ENCODE measurements at regions not wholly inside any gene's neighbourhood (a gene's known extent, or its start where the extent isn't known, plus 50 kb on each side); places are given as distances from the start of the nearest gene placed in this dataset.

DNA sequence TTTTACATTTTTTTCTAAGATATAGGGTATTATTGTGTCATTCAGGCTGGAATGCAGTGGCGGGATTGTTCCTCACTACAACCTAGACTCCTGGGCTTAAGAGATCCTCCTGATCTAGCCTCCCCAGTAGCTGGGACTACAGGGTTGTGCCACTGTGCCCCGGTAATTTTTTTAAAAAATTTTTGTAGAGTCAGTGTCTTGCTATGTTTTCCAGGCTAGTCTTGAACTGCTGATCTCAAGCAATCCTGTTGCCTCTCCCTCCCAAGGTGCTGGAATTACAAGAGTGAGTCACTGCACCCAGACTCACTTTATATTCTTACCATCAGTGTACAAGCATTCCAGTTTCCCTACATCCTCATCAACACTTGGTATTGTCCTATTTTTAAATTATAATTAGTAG lies 156.4 kb upstream of the GYPA start:
- TF ChIP-seq ARNT (IDR thresholded peaks at IDR 0.05) (no peak), CTBP1 (IDR thresholded peaks at IDR 0.05; ENCODE audit: borderline replicate concordance) (no peak), BHLHE40 (IDR thresholded peaks at IDR 0.05; ENCODE audit: borderline replicate concordance) (no peak), SP1 (IDR thresholded peaks at IDR 0.05) (no peak), FOXA1 (IDR thresholded peaks at IDR 0.05) (no peak), FOXK2 (IDR thresholded peaks at IDR 0.05) (no peak), LEF1 (IDR thresholded peaks at IDR 0.05; ENCODE audit: borderline replicate concordance) (no peak), TARDBP (IDR thresholded peaks at IDR 0.05) (no peak), HDGF (IDR thresholded peaks at IDR 0.05; ENCODE audit: borderline replicate concordance) (no peak), SUZ12 (IDR thresholded peaks at IDR 0.05) (no peak), FOXM1 (IDR thresholded peaks at IDR 0.05; ENCODE audit: borderline replicate concordance) (no peak), NFRKB (IDR thresholded peaks at IDR 0.05) (no peak)

Measured in HEK293T (cell line).